ENCODE measurements at regions not wholly inside any gene's neighbourhood (a gene's known extent, or its start where the extent isn't known, plus 50 kb on each side); places are given as distances from the start of the nearest gene placed in this dataset.
A peak's percentile ranks its signal among the peaks of the same experiment; 100 is the strongest.

DNA sequence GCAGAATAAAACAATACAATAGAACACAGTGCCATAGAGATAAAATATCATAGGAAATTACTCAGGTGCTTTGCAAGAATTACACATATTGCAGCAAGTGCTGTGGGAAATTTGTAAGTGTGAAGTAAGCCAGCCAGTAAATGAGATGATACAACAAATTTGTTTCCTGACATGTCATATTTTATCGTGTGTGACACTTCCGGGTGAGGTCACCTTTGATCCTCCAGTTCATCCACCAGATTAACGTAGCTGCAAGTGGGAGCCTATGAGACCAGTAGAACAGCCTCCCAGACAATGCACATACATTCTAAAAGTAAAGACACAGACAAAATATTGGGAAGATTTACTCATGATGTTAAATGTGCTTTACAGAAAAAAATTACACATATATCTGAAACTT, 72.2 kb downstream of the PRDM9 start:
- DNase-seq = no peak

DNA sequence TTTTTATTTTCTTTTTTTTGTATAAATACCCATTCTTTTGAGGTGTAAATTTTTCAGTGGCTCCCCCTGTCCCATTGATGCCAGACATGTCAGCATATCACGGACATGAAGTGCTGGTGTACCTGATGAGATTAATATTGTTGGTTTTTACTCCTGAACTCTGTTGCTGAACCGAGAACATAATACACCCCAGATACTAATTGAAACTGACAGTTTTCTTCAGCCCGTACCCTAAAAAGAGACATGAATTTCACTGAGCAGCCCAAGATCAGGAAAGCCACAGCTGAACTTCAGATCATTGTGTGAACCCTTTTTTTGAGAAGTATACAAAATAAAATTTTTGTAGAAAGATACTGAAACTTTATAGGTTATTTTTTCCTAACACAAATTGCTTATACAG, 75.7 kb downstream of the PRDM9 start:
- no peak for DNase-seq

DNA sequence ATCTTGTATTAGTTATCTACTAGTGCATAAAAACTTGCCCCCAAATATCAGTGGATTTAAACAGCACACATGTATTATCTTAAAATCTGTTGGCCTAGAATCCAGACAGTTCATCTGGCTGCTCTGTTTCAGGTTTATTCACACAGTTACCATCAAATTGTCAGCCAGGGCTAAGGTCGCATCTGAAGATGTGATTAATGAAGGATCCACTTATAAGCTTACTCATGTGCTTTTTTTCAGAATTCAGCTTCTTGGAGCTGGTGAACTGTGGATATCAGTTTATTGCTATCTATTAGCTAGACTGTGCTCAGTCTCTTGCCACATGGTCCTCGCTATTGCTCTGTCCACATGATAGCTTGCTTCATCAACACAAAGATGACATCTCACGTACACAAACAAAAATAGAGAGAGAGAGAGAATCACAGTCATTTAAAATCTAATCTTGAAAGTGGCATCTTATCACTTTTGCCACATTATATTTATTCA, 81.5 kb downstream of the PRDM9 start:
- DNase-seq = no peak

GRCh38 chr5:23591250-23591649, 83.8 kb downstream of the PRDM9 start:
- DNase-seq = no peak

DNA sequence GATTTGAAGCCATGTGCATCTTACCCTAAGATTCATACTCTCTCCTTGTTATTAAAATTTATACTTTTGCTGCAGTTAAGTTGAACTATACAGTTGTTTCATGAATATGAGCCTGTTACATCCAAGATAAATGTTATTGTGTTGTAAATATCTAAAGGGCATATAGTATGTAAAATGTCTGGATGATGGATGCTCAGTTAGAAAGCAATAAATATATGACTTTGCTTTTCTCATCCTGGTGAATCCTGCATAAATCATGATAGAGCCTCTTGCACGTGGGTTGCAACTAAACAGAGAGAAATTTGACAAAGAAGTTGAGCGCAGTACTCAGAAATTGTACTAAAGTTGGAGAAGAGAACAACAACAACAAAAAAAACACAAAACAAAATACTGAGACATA, 99.5 kb downstream of the PRDM9 start:
- no peak for DNase-seq

DNA sequence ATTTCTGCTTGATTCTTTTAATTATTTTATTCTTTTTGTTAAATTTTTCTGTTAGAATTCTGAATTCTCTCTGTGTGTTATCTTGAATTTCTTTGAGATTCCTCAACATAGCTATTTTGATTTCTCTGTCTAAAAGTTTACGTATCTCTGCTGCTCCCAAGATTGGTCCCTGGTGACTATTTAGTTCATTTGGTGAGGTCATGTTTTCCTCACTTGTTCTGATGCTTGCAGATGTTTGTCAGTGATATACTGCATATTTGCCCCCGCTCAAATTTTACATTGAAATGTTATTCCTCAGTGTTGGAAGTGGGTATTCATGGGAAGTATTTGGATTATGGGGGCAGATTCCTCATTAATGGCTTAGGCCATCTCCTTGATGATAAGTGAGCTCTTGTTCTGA, 105.3 kb downstream of the PRDM9 start:
- no peak for DNase-seq

GRCh38 chr5:23613566-23613965, 106.2 kb downstream of the PRDM9 start:
- no peak for DNase-seq

GRCh38 chr5:23614422-23614821, 107.0 kb downstream of the PRDM9 start:
- DNase-seq = no peak

- no peak for DNase-seq
Measured at GRCh38 chr5:23626961-23627360, 119.6 kb downstream of the PRDM9 start.

DNA sequence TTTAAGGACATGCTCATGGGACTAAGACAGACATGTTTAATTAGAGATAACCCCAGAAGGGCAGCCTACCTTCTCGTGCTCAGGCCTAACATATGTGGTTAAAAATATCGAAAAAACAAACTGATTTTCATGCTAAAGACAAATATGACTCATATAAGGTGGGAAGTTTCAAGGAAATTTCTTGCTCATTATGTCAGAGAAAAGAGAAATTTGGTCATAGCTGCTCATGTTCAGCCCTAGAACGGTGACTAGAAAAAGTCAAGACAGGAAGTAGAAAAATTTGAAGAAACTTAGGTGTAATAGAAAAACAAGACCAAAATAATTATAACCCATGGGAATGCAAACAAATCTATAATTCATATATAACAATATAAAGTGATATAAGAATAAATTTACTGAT, 120.6 kb downstream of the PRDM9 start:
- no peak for DNase-seq

DNA sequence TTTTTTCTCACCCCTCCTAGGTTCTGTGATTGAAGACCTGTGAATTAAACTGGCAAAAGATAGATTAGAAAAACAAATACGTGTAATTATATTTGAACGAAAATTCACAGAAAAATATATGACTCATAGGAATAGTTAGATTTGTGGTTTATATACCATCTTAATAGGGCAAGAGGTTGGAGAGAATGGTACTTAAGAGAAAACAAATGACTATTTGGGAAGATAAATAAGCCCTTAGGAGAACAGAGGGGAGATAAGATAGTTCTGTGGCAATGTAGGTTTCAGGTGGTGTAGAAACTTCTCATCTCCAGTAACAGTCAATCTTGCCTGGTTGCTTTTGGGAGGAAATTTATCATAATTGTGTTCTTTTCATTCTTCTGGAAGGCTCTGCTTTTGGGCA, 122.0 kb downstream of the PRDM9 start:
- no peak for DNase-seq

GRCh38 chr5:23631302-23632045, 124.1 kb downstream of the PRDM9 start:
- DNase-seq = no peak

- no peak for DNase-seq
Measured at GRCh38 chr5:23635938-23636337, 128.5 kb downstream of the PRDM9 start.

DNA sequence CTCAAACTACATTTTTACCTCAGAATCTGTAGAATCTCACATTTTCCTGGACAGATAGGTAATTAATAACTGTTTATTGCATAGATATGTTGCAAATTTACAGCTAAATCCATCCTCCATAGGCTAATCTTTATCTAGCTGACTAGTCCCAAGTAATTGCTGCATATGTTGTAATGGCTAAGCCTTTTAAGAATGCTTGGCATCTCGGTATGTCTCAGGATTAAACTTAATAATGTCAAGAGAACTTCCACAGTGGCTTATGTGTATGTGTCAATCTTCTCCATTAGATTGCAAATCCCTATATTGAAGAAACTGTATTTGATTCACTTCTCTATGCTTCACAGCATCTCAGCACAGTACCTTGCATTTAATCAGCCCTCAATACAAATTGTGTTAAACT, 131.9 kb downstream of the PRDM9 start:
- no peak for DNase-seq

DNA sequence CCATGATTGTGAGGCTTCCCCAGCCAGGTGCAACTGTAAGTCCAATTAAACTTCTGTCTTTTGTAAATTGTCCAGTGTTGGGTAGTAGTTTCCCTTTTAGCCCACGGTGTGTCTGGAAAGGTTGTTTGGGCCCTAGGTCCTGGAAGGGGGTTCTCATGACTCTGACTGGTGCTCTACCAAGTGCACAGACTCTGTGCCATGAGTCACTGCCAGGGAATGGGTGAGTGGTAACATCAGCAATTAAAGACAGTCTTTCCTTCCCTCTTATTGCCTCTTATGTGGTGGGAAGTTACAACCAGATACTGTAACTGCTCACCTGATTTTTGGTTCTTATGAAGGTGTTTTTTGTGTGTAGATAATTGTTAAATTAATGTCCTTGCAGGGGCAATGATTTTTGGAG, 141.2 kb downstream of the PRDM9 start:
- DNase-seq = no peak

GRCh38 chr5:23649594-23649993, 142.2 kb downstream of the PRDM9 start:
- no peak for DNase-seq

- DNase-seq = no peak
Measured at GRCh38 chr5:23655674-23656073, 148.3 kb downstream of the PRDM9 start.

DNA sequence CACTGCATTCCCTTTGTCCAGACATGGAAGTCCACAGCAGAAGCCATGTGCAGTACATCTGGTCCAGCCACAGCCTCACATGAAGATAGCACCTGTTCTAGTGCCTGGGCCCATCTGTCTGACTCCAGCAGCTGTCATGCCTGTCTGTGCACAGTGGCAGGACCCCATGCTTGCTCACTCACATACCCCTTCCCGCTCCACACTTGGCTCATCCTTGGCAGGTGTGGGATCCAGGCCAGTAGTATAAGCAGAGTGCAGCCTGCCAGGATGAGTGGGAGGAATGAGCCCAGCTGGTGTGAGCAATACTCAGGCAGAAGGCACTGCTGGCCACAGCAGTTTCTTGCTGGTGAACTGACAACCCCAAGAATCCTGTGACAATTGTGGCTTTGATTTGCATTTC, 168.0 kb downstream of the PRDM9 start:
- no peak for DNase-seq

DNA sequence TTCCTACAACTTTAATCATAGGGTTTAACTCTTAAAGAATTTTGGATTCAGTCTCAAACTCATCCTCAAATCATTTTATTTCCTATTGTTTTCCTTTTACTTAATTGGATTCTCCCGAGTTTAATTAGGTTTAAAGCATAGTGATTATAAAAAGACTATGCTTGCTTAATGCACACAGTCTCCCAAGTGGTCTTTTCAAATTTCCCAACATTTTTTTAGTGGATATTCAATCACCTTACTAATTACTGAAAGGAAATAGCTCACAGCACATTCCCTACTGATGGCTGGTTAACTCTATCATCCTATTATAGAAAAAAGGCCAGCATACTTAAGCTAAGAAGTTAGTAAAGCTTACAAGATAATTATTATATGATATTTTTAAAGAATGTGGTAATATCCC, 170.6 kb downstream of the PRDM9 start:
- DNase-seq = no peak

GRCh38 chr5:23684103-23684502, 176.7 kb downstream of the PRDM9 start:
- no peak for DNase-seq

DNA sequence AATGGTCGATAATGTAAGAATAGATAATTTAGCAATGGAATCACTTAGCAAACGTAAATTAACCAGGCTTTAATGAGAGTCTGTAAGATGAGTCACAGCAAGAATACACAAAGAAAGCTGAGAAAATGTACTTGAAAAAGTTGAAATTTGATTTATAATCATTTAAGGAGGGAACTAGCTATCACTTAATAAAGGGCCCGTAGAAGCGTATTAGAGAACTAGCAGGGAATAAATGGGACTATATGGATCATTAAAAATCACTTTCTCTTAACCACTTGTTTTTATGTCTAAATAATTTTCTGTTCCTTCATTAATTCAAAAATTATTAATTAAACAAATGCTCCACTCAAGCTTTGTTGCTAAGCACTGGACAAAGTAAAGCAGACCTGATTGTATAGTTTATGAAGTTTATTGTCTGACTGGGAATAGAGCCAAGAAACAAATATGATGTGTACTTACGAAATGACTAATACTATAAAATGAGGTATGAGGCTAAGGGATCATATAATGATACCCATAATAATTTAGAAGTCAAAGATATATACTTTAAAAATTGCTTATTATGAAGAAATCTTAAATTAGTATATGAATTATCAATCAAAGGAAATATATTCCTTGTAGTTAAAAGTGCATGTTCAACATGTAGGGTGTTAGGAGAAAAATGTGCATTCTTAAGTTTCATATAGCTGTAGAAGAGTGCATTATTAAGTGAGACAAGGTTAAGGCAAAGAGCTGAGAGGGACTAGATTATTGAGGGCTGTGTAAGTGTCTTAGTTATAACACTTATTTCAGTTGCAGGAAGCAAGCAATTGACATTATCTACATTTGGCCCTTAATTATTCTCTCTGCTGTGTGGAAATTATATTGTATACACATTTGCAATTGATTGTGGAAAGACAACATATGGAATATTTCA, 196.8 kb downstream of the PRDM9 start:
- DNase-seq = peak; percentile 77

GRCh38 chr5:23717486-23717885, 210.1 kb downstream of the PRDM9 start:
- DNase-seq = no peak

- DNase-seq = no peak
Measured at GRCh38 chr5:23718564-23718963, 211.2 kb downstream of the PRDM9 start.

DNA sequence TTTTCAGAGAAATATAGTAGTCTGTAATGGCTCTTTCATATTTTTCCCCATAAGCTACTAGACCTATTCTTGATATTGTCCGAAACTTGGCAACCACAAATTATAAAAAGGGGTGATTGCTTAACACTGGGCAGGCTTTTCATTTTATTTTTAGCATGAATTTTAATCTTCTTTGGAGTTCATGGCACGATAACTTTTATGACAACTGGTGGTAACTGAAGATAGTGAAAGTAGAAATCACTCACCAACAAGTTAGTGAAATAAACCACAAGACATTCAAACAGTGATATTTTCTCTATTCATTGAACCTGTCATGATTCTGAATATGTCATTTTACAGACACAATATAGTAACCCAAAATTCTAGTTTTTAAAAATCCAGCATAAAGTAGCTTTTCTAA, 213.9 kb downstream of the PRDM9 start:
- DNase-seq = no peak
